CD14-positive monocyte (primary cell): ENCODE measurements at regions not wholly inside any gene's neighbourhood (a gene's known extent, or its start where the extent isn't known, plus 50 kb on each side); places are given as distances from the start of the nearest gene placed in this dataset.

Experiments used
- DNase-seq, 3 donors: peaks; one replicate each; pipeline ENCODE4 v3.0.0-alpha.2; 2011 to 2022
- H2AFZ ChIP-seq: 2 replicates; pipeline ENCODE4 v1.6.0; 2012; ENCODE audit warnings: mild to moderate bottlenecking, low read depth, low read length, inconsistent platforms; ENCODE audit not compliant: insufficient read depth, poor library complexity, severe bottlenecking
- H3K27ac ChIP-seq, 2 donors: 1 replicate in 1 of 2; 2 replicates in 1 of 2; pipeline ENCODE4 v1.5.1; 2012 to 2013; ENCODE audit warnings: low read length in 2 of 2, control low read depth in 1 of 2, inconsistent platforms in 1 of 2, low read depth in 1 of 2, mild to moderate bottlenecking in 1 of 2
- H3K27me3 ChIP-seq, 2 donors: one replicate each; pipeline versions ENCODE4 v1.6.0 to v1.6.1; 2011 to 2013; ENCODE audit warnings: low read length in 2 of 2; ENCODE audit not compliant: control insufficient read depth in 2 of 2, insufficient read depth in 2 of 2
- H3K36me3 ChIP-seq, 2 donors: replicated peaks in 1 of 2; 1 replicate in 1 of 2; 2 replicates in 1 of 2; pipeline versions ENCODE4 v1.5.1 to v1.6.1; 2012 to 2013; ENCODE audit warnings: low read length in 2 of 2, control low read depth in 1 of 2, inconsistent platforms in 1 of 2, mild to moderate bottlenecking in 1 of 2; ENCODE audit not compliant: insufficient read depth in 2 of 2, control insufficient read depth in 1 of 2
- H3K4me1 ChIP-seq, 2 donors: 1 replicate in 1 of 2; 2 replicates in 1 of 2; pipeline versions ENCODE4 v1.5.1 to v1.6.1; 2012 to 2013; ENCODE audit warnings: low read length in 2 of 2, control low read depth in 1 of 2, inconsistent platforms in 1 of 2, mild to moderate bottlenecking in 1 of 2, moderate library complexity in 1 of 2; ENCODE audit not compliant: insufficient read depth in 2 of 2, control insufficient read depth in 1 of 2
- H3K4me2 ChIP-seq: replicated peaks from 2 replicates; pipeline ENCODE3; 2012; ENCODE audit warnings: low read length, moderate library complexity, mild to moderate bottlenecking; ENCODE audit not compliant: poor library complexity, severe bottlenecking; ENCODE audit errors: extremely low read depth
- H3K4me3 ChIP-seq, 3 experiments: fragments of 200-600 bp in 1 of 3; sonication (generic) in 1 of 3; replicated peaks in 1 of 3; 1 replicate in 2 of 3; 2 replicates in 1 of 3; pipeline ENCODE4 v1.5.1; 2011 to 2013; ENCODE audit warnings: low read length in 3 of 3, mild to moderate bottlenecking in 3 of 3, control low read depth in 2 of 3, low read depth in 2 of 3, inconsistent platforms in 1 of 3, moderate library complexity in 1 of 3
- H3K79me2 ChIP-seq: 2 replicates; pipeline ENCODE4 v1.6.0; 2012; ENCODE audit warnings: mild to moderate bottlenecking, control low read depth, inconsistent platforms, low read length, moderate library complexity; ENCODE audit not compliant: insufficient read depth
- H3K9ac ChIP-seq: 2 replicates; pipeline ENCODE4 v1.6.0; 2017; ENCODE audit warnings: low read length, mild to moderate bottlenecking; ENCODE audit not compliant: insufficient read depth, poor library complexity, severe bottlenecking
- H3K9me3 ChIP-seq, 2 donors: replicated peaks in 1 of 2; 1 replicate in 1 of 2; 2 replicates in 1 of 2; pipeline versions ENCODE4 v1.5.1 to v1.6.1; 2012 to 2013; ENCODE audit warnings: low read length in 2 of 2, control low read depth in 1 of 2; ENCODE audit not compliant: control insufficient read depth in 1 of 2, insufficient read depth in 1 of 2
- H4K20me1 ChIP-seq: 2 replicates; pipeline ENCODE4 v1.6.0; 2012; ENCODE audit warnings: mild to moderate bottlenecking, low read length, control low read depth, moderate library complexity; ENCODE audit not compliant: insufficient read depth
- H3K27ac Mint-ChIP-seq, 7 donors: one replicate each; pipeline ENCODE4 v1.8.0; 2020; ENCODE audit warnings: mild to moderate bottlenecking in 7 of 7, mixed read lengths in 7 of 7, moderate library complexity in 6 of 7, inconsistent platforms in 2 of 7
- H3K27me3 Mint-ChIP-seq, 3 donors: one replicate each; pipeline ENCODE4 v1.8.0; 2021 to 2022; ENCODE audit warnings: low read depth in 3 of 3, mild to moderate bottlenecking in 3 of 3, mixed read lengths in 3 of 3, moderate library complexity in 3 of 3, inconsistent platforms in 1 of 3
- H3K36me3 Mint-ChIP-seq, 2 donors: one replicate each; pipeline ENCODE4 v1.8.0; 2020; ENCODE audit warnings: mixed read lengths in 2 of 2, inconsistent platforms in 1 of 2, mild to moderate bottlenecking in 1 of 2
- H3K4me1 Mint-ChIP-seq: one replicate; pipeline ENCODE4 v1.8.0; 2020; ENCODE audit warnings: mild to moderate bottlenecking, mixed read lengths
- H3K4me3 Mint-ChIP-seq, 2 donors: one replicate each; pipeline ENCODE4 v1.8.0; 2020; ENCODE audit warnings: mild to moderate bottlenecking in 2 of 2, mixed read lengths in 2 of 2, moderate library complexity in 1 of 2
- H3K9me3 Mint-ChIP-seq, 7 donors: one replicate each; pipeline ENCODE4 v1.8.0; 2020 to 2022; ENCODE audit warnings: mixed read lengths in 7 of 7, mild to moderate bottlenecking in 6 of 7, moderate library complexity in 6 of 7, inconsistent platforms in 2 of 7
- WGBS: methylation state at CpG from one replicate; pipeline ENCODE4 v1.1.5; 2013; ENCODE audit warnings: missing lambda C conversion rate; ENCODE audit not compliant: insufficient coverage; 5-methylcytosine and 5-hydroxymethylcytosine counted together
- intact Hi-C, 2 donors: fragments of 100-400 bp; cut with micrococcal nuclease; formaldehyde crosslinking; loops; one replicate each; pipeline versions ENCODE4 v1.15.0 to v1.15.1; 2023
- TF ChIP-seq, protein P1 (sequence below): fragments of 200-600 bp; IDR thresholded peaks from one replicate; pipeline ENCODE4 v1.8.0; 2022; ENCODE audit warnings: antibody characterized with exemption, mild to moderate bottlenecking

DNA sequence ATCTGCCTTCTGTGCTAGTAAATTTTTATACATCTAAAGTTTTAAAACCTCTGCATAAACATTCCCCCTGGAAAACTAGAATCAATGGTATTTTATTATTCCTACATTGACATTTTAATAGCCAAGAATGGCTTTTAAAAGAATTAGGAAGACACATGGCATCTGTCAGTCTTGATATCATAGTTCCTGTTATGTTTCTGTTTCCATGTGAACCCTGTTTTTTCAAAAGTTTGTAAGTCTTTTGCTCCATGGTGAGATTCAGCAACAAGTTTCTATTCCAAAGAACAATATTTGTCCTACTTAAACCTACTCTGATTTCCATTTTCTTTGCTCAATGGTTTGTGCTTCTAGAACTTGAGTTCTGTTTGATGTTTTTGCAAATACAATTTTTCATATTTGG, 95.2 kb downstream of the PLEKHG1 start:
- no peak overlapping the region for H3K27ac Mint-ChIP-seq
- no peak overlapping the region for H3K4me3 ChIP-seq
- H4K20me1 ChIP-seq = no peaks in the 10 kb centered on the region
- H3K27me3 ChIP-seq = peaks cover 0 to 2% of the 10 kb centered on the region in 2 donors
- no peak overlapping the region for H3K27ac ChIP-seq
- H3K9me3 ChIP-seq = no peaks in the 10 kb centered on the region
- H3K36me3 ChIP-seq = no peaks in the 10 kb centered on the region
- no peak for DNase-seq
- peaks cover 12% of the 10 kb centered on the region for H3K4me1 Mint-ChIP-seq
- peaks cover 6 to 18% of the 10 kb centered on the region in 2 donors for H3K4me1 ChIP-seq
- no peaks in the 10 kb centered on the region for H3K36me3 Mint-ChIP-seq
- TF ChIP-seq, protein P1, sequence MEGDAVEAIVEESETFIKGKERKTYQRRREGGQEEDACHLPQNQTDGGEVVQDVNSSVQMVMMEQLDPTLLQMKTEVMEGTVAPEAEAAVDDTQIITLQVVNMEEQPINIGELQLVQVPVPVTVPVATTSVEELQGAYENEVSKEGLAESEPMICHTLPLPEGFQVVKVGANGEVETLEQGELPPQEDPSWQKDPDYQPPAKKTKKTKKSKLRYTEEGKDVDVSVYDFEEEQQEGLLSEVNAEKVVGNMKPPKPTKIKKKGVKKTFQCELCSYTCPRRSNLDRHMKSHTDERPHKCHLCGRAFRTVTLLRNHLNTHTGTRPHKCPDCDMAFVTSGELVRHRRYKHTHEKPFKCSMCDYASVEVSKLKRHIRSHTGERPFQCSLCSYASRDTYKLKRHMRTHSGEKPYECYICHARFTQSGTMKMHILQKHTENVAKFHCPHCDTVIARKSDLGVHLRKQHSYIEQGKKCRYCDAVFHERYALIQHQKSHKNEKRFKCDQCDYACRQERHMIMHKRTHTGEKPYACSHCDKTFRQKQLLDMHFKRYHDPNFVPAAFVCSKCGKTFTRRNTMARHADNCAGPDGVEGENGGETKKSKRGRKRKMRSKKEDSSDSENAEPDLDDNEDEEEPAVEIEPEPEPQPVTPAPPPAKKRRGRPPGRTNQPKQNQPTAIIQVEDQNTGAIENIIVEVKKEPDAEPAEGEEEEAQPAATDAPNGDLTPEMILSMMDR = no peak
- intact Hi-C loops = no loop called here
- no peak overlapping the region for H3K4me2 ChIP-seq
- H3K4me3 Mint-ChIP-seq = no peak overlapping the region
- no peak overlapping the region for H2AFZ ChIP-seq
- peaks cover 6 to 7% (median 7%) of the 10 kb centered on the region in 3 donors for H3K27me3 Mint-ChIP-seq
- peaks cover 0 to 3% (median 0%) of the 10 kb centered on the region in 7 donors for H3K9me3 Mint-ChIP-seq
- H3K9ac ChIP-seq = no peak overlapping the region
- H3K79me2 ChIP-seq = no peaks in the 10 kb centered on the region

DNA sequence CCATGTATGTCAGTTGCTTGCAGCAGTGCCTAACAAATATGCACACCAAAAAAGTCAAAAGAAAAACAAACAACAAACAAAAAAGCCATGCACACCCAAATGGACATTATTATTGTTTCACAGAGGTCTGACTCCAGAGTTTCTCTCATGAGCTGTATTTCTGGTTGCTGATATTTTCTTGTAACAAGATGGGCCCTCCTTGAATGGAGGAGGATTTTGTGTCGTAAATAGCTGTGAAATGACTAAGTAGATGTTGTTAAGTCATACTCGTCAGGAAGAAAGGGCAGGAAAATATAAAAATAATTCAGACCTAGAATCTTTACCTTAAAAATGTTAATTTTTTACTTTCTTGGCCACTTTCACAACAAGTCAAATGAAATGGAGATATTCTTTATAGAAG, 96.0 kb downstream of the PLEKHG1 start:
- no peak for DNase-seq
- Histone ChIP-seq H3K27me3 (peaks cover 0 to 2% of the 10 kb centered on the region in 2 donors), H2AFZ (no peak overlapping the region), H4K20me1 (no peaks in the 10 kb centered on the region), H3K4me1 (peaks cover 6 to 18% of the 10 kb centered on the region in 2 donors), H3K79me2 (no peaks in the 10 kb centered on the region), H3K9me3 (no peaks in the 10 kb centered on the region), H3K9ac (no peak overlapping the region), H3K4me2 (no peak overlapping the region), H3K27ac (no peak overlapping the region), H3K36me3 (no peaks in the 10 kb centered on the region), H3K4me3 (no peak overlapping the region)
- Mint-ChIP-seq H3K27me3 (peaks cover 5 to 7% (median 7%) of the 10 kb centered on the region in 3 donors), H3K36me3 (no peaks in the 10 kb centered on the region), H3K4me3 (no peak overlapping the region), H3K4me1 (peaks cover 12% of the 10 kb centered on the region), H3K9me3 (peaks cover 0 to 3% (median 0%) of the 10 kb centered on the region in 7 donors), H3K27ac (no peak overlapping the region)
- intact Hi-C loops = no loop called here
- 100% methylated on average over 1 of the region's 2 CpGs for WGBS
- TF ChIP-seq, protein P1 = no peak
